Kidney (tissue), 13 donors: ENCODE measurements at regions not wholly inside any gene's neighbourhood (a gene's known extent, or its start where the extent isn't known, plus 50 kb on each side); places are given as distances from the start of the nearest gene placed in this dataset.
A peak's percentile ranks its signal among the peaks of the same experiment; 100 is the strongest.

Experiments used
- DNase-seq, 5 donors: peaks; one replicate each; pipeline ENCODE4 v3.0.0-alpha.2; 2013 to 2020
- FAIRE-seq: peaks from 2 replicates; lab custom pipeline; 2012; peaks lifted over from hg19 to GRCh38; lab: Jason Lieb, UNC
- H3K27ac ChIP-seq, 2 donors: one replicate each; pipeline ENCODE4 v1.7.0; 2013; ENCODE audit warnings: low read depth in 2 of 2, low read length in 2 of 2, inconsistent platforms in 1 of 2
- H3K27me3 ChIP-seq: one replicate; pipeline ENCODE4 v1.7.1; 2013; ENCODE audit warnings: low read length, inconsistent platforms; ENCODE audit not compliant: control insufficient read depth, insufficient read depth
- H3K36me3 ChIP-seq, 3 donors: one replicate each; pipeline versions ENCODE4 v1.7.0 to v1.7.1; 2013; ENCODE audit warnings: low read length in 3 of 3, control low read depth in 1 of 3, inconsistent platforms in 1 of 3; ENCODE audit not compliant: insufficient read depth in 3 of 3, control insufficient read depth in 2 of 3
- H3K4me1 ChIP-seq, 3 donors: one replicate each; pipeline versions ENCODE4 v1.7.0 to v1.7.1; 2013; ENCODE audit warnings: low read length in 3 of 3, inconsistent platforms in 1 of 3, low read depth in 1 of 3; ENCODE audit not compliant: control insufficient read depth in 2 of 3, insufficient read depth in 2 of 3
- H3K4me3 ChIP-seq, 3 donors: one replicate each; pipeline versions ENCODE4 v1.7.0 to v1.8.1; 2013; ENCODE audit warnings: low read length in 3 of 3, control low read depth in 1 of 3, inconsistent platforms in 1 of 3
- H3K9ac ChIP-seq, 3 donors: one replicate each; pipeline versions ENCODE4 v1.7.0 to v1.7.1; 2013; ENCODE audit warnings: low read length in 3 of 3, control low read depth in 1 of 3, inconsistent platforms in 1 of 3
- H3K9me3 ChIP-seq, 3 donors: one replicate each; pipeline versions ENCODE4 v1.7.0 to v1.7.1; 2013; ENCODE audit warnings: low read length in 3 of 3, control low read depth in 1 of 3, inconsistent platforms in 1 of 3; ENCODE audit not compliant: control insufficient read depth in 2 of 3, insufficient read depth in 1 of 3
- intact Hi-C: fragments of 100-400 bp; cut with DNase I; formaldehyde crosslinking; loops from one replicate; pipeline ENCODE4 v1.11.1; 2022
- TF ChIP-seq, protein P1 (sequence below): IDR thresholded peaks from 3 replicates; pipeline ENCODE4 v1.5.1; 2012; ENCODE audit warnings: mild to moderate bottlenecking, moderate library complexity, borderline replicate concordance; ENCODE audit not compliant: insufficient read depth; ENCODE audit errors: extremely low read depth
- donor health status: control.
- donor health status: control.
- donor health status: control.
- donor health status: control.
- donor health status: control.
- donor health status: DM: yes; HTN: yes; CAD: no.
- donor health status: Normal renal cell carcinoma (clear cell type).

DNA sequence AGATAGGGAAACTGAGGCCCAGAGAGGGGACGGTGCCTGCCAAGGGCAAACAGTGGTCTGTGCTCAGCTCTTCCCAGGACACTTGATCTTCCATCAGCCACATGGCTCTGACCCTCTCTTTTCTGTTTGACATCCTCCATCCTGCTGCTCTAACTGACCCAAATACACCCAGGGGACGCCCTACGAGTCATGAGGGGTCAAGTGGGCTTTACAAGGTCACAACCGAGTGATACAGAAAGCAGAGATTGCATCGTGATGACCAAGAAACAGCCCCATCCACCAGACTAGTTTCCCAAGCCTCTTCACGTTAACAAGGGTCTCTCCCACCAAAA is 131.2 kb upstream of the UNC5B start:
- H3K27ac ChIP-seq = no peak overlapping the region
- no peaks in the 10 kb centered on the region for H3K9me3 ChIP-seq
- H3K4me1 ChIP-seq = no peaks in the 10 kb centered on the region
- DNase-seq (peak in 2 of 5 donors; percentile 20 to 25), FAIRE-seq (no peak)
- TF ChIP-seq, protein P1, sequence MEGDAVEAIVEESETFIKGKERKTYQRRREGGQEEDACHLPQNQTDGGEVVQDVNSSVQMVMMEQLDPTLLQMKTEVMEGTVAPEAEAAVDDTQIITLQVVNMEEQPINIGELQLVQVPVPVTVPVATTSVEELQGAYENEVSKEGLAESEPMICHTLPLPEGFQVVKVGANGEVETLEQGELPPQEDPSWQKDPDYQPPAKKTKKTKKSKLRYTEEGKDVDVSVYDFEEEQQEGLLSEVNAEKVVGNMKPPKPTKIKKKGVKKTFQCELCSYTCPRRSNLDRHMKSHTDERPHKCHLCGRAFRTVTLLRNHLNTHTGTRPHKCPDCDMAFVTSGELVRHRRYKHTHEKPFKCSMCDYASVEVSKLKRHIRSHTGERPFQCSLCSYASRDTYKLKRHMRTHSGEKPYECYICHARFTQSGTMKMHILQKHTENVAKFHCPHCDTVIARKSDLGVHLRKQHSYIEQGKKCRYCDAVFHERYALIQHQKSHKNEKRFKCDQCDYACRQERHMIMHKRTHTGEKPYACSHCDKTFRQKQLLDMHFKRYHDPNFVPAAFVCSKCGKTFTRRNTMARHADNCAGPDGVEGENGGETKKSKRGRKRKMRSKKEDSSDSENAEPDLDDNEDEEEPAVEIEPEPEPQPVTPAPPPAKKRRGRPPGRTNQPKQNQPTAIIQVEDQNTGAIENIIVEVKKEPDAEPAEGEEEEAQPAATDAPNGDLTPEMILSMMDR = no peak
- H3K4me3 ChIP-seq = no peak overlapping the region
- intact Hi-C loops = no loop called here
- no peak overlapping the region for H3K9ac ChIP-seq
- H3K27me3 ChIP-seq = no peaks in the 10 kb centered on the region
- no peaks in the 10 kb centered on the region for H3K36me3 ChIP-seq

DNA sequence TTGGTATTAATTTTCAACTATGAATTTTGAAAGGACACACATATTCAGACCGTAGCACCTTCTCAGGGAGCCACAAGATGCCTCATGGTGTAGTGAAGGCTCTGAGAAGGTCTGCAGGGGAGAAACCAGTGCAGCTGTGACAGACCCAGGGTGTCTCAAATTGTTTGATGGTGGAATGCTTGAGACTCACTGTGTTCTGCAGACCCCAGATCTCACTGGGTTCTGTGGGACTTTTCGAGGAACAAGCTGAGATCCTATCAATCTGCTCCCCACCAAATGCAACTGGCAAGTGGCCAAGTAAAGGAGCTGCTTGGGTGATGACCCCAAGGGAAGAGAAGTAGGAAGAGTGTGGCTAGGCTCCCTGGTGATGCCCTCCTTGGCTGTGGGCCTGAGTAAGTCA is 130.5 kb upstream of the UNC5B start:
- no peak overlapping the region for H3K4me3 ChIP-seq
- peak in 2 of 5 donors; percentile 22 to 36 for DNase-seq
- H3K27me3 ChIP-seq = no peaks in the 10 kb centered on the region
- no peak for FAIRE-seq
- TF ChIP-seq, protein P1 = no peak
- no peaks in the 10 kb centered on the region for H3K36me3 ChIP-seq
- no peak overlapping the region for H3K27ac ChIP-seq
- H3K4me1 ChIP-seq = no peaks in the 10 kb centered on the region
- no peaks in the 10 kb centered on the region for H3K9me3 ChIP-seq
- intact Hi-C loops = no loop called here
- no peak overlapping the region for H3K9ac ChIP-seq

DNA sequence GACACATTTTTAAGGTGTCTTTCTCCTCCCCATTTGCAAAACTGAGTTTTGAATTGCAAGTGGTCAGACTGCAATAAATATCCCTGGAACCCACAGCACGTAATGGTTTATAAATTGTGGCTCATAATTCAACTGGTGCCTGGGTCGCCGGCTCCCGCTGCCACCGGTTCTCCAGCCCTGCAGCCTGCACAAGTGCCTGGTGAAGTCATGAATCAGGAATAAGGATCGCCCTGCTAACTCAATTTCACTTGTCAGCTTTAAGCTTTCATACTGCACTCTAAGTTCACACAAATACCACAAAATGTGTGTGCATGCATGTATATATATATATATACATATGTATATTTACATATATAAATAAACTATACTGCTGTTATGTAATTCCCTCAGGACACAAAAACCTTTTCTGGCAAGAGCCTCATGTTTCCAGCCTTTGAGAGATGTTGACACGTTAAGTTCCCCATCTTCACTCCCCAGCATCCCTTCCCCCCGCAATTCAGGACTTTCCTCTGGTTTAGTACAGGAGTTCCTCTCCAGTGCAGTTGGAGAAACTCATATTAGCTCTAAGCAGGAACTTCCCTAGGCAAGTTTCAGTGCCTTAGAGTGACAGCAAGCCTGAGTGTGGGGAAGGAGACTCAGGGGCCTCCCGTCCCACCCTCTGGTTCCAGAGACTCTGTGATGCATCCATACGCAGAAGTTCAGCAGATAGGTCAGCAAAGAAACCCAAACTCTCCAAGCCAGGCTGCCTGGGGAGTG is 129.2 kb upstream of the UNC5B start:
- Histone ChIP-seq H3K9me3 (no peaks in the 10 kb centered on the region), H3K36me3 (no peaks in the 10 kb centered on the region), H3K27ac (no peak overlapping the region), H3K4me3 (no peak overlapping the region), H3K4me1 (no peaks in the 10 kb centered on the region), H3K27me3 (no peaks in the 10 kb centered on the region), H3K9ac (no peak overlapping the region)
- intact Hi-C loops = no loop called here
- FAIRE-seq (no peak), DNase-seq (peak in 3 of 5 donors; percentile 11 to 35 (median 15))
- TF ChIP-seq, protein P1 = no peak

DNA sequence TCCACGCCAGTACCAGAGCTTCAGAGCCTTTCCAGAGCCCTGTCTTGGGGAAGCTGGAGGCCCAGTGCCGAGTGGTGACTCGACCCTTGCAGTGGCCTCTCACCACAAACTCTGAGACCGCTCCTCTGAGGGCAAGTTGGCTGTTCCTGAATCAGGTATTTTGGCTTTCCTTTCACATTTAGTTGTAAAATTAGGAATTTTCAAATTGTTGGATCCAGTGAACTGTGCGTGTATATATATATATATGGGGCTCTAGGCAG is 128.7 kb upstream of the UNC5B start:
- TF ChIP-seq, protein P1 = no peak
- intact Hi-C loops = no loop called here
- H3K4me1 ChIP-seq = no peaks in the 10 kb centered on the region
- H3K9me3 ChIP-seq = no peaks in the 10 kb centered on the region
- no peak overlapping the region for H3K27ac ChIP-seq
- DNase-seq (peak in 2 of 5 donors; percentile 8 to 24), FAIRE-seq (no peak)
- H3K9ac ChIP-seq = no peak overlapping the region
- H3K4me3 ChIP-seq = no peak overlapping the region
- H3K36me3 ChIP-seq = no peaks in the 10 kb centered on the region
- no peaks in the 10 kb centered on the region for H3K27me3 ChIP-seq
